ENCODE measurements at regions not wholly inside any gene's neighbourhood (a gene's known extent, or its start where the extent isn't known, plus 50 kb on each side); places are given as distances from the start of the nearest gene placed in this dataset.

GRCh38 chr1:55420026-55420425 lies 204.9 kb upstream of the USP24 start:
- DNase-seq = no peak

GRCh38 chr1:55418208-55419000 lies 203.2 kb upstream of the USP24 start:
- no peak for DNase-seq

GRCh38 chr1:55416164-55416842 lies 201.1 kb upstream of the USP24 start:
- no peak for DNase-seq

- no peak for DNase-seq
Observed at GRCh38 chr1:55413286-55413685, 198.1 kb upstream of the USP24 start.

GRCh38 chr1:55412060-55412459 lies 196.9 kb upstream of the USP24 start:
- DNase-seq = no peak

GRCh38 chr1:55402671-55403464 lies 187.7 kb upstream of the USP24 start:
- DNase-seq = no peak

- DNase-seq = no peak
Observed at GRCh38 chr1:55402142-55402541, 187.0 kb upstream of the USP24 start.

- no peak for DNase-seq
Observed at GRCh38 chr1:55400508-55400907, 185.3 kb upstream of the USP24 start.

GRCh38 chr1:55399346-55399745 lies 184.2 kb upstream of the USP24 start:
- DNase-seq = no peak

GRCh38 chr1:55396381-55396891 lies 181.3 kb upstream of the USP24 start:
- DNase-seq = no peak

- no peak for DNase-seq
Observed at GRCh38 chr1:55388960-55389359, 173.8 kb upstream of the USP24 start.

- DNase-seq = no peak
Observed at GRCh38 chr1:55387145-55387544, 172.0 kb upstream of the USP24 start.

GRCh38 chr1:55386456-55386855 lies 171.3 kb upstream of the USP24 start:
- DNase-seq = no peak

- DNase-seq = no peak
Observed at GRCh38 chr1:55385402-55386018, 170.3 kb upstream of the USP24 start.

GRCh38 chr1:55384637-55385036 lies 169.5 kb upstream of the USP24 start:
- no peak for DNase-seq

- DNase-seq = no peak
Observed at GRCh38 chr1:55382806-55383305, 167.7 kb upstream of the USP24 start.

- no peak for DNase-seq
Observed at GRCh38 chr1:55381983-55382382, 166.8 kb upstream of the USP24 start.

- DNase-seq = no peak
Observed at GRCh38 chr1:55381491-55381890, 166.3 kb upstream of the USP24 start.

- no peak for DNase-seq
Observed at GRCh38 chr1:55380355-55380970, 165.3 kb upstream of the USP24 start.

- DNase-seq = peak in 1 of 2 experiments; percentile 11
Observed at GRCh38 chr1:55378582-55378981, 163.4 kb upstream of the USP24 start.

- DNase-seq = no peak
Observed at GRCh38 chr1:55376897-55377296, 161.7 kb upstream of the USP24 start.

GRCh38 chr1:55375617-55376258 lies 160.6 kb upstream of the USP24 start:
- peak in 1 of 2 experiments; percentile 17 for DNase-seq

All from NCI-H1930 (cell line).